GM10248 (cell line): ENCODE measurements at regions not wholly inside any gene's neighbourhood (a gene's known extent, or its start where the extent isn't known, plus 50 kb on each side); places are given as distances from the start of the nearest gene placed in this dataset.

Experiments
- CTCF ChIA-PET: fragments of 300-600 bp; sonication (Branson Sonifier 250); formaldehyde crosslinking; extraction: SDS; loops from one replicate; lab custom pipeline; 2021; ENCODE audit warnings: antibody characterized with exemption; lab: Yijun Ruan, JAX
- POLR2A ChIA-PET: fragments of 350-650 bp; sonication (Branson Sonifier 250); formaldehyde crosslinking; extraction: SDS; loops from one replicate; lab custom pipeline; 2020; ENCODE audit warnings: antibody characterized with exemption; lab: Yijun Ruan, JAX
- DNase-seq: peaks from one replicate; pipeline ENCODE4 v3.0.0; 2012; ENCODE audit errors: extremely low spot score
- CTCF ChIP-seq: IDR thresholded peaks from 2 replicates; pipeline ENCODE4 v1.5.1; 2012; ENCODE audit warnings: mild to moderate bottlenecking, low read depth; ENCODE audit errors: extremely low read depth, missing control alignments, control extremely low read depth

DNA sequence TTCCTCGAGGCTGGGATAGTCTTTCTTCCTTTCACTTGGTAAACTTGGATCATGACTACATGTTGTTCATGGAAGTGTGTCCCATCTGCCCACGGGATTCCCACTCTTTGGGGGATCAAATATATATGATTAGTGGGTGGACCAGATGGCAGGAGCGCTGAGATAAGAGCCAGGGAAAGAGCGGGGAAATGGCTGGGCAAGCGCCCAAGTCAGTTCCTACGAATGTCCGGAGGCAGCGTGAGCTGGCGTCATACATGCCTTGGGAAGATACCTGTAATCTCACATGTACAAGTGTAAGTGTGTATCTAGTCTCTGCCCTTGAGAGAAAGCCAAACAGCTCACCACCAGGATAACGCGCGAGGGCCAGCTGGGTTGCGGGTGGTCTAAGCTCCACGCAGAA is 62.3 kb downstream of the FZD10 start:
- DNase-seq: no peak
- no peak for TF ChIP-seq CTCF
- POLR2A ChIA-PET: no interaction called here
- CTCF ChIA-PET: interaction anchor here (1.4 kb wide), 1 partner anchor 24 kb away, joined by 5 read pairs; no protein-coding TSS in a partner anchor

- DNase-seq: no peak
- no peak for TF ChIP-seq CTCF
- ChIA-PET CTCF (interaction anchor here (1.4 kb wide), 1 partner anchor 24 kb away, joined by 5 read pairs; no protein-coding TSS in a partner anchor), POLR2A (no interaction called here)
Observed at GRCh38 chr12:130225347-130225746, 63.1 kb downstream of the FZD10 start.

- POLR2A ChIA-PET: no interaction called here
- no peak for TF ChIP-seq CTCF
- CTCF ChIA-PET: no interaction called here
- no peak for DNase-seq
Observed at GRCh38 chr12:130226126-130226525, 63.9 kb downstream of the FZD10 start.

DNA sequence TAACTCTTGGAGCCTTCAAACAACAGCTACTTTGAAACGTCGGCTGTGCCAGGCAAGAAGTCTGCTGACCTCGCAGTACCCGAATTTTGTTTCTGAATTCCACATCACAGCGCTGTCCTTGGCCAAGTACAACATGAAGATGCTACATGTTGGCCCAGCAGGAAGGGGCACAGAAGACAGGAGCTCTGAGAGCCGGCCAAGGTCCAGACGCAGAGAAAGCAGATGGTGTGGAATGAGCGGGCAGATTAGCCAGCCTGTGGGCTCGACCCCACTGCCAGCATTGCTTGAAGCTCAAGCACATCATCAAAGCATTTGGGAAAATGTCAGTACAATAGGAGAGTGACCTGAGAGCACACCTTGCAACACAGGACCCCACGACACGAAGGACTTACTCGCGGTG is 64.5 kb downstream of the FZD10 start:
- no peak for DNase-seq
- ChIA-PET CTCF (no interaction called here), POLR2A (no interaction called here)
- no peak for TF ChIP-seq CTCF

DNA sequence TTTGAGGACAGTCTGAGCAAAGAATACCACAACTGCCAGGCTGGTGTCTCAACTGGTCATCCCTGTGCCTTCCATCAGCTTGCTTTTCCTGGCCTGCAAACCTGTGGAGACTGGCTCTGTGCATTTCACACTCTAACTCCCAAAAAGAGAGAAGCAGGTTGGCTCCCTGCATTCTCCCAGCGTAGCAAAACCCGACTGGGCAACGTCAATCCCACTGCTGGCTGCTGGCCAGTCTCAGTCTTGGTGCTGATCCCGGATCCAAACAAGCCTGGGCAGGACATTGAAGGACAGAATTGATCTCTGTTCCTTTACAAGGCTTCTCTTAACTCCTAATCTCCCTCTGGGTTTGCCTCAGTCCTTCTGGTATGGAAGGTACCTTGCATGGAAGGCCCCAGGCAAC is 65.4 kb downstream of the FZD10 start:
- TF ChIP-seq CTCF: no peak
- POLR2A ChIA-PET: no interaction called here
- CTCF ChIA-PET: no interaction called here
- no peak for DNase-seq

GRCh38 chr12:130236446-130236845 is 74.2 kb downstream of the FZD10 start:
- DNase-seq: no peak
- CTCF ChIA-PET: no interaction called here
- no peak for TF ChIP-seq CTCF
- POLR2A ChIA-PET: no interaction called here
